MM.1S (cell line): ENCODE measurements at regions not wholly inside any gene's neighbourhood (a gene's known extent, or its start where the extent isn't known, plus 50 kb on each side); places are given as distances from the start of the nearest gene placed in this dataset.

ENCODE experiments used
- EZH2 ChIP-seq: fragments of 300-600 bp; sonication (generic); optimal IDR thresholded peaks from 2 replicates; pipeline ENCODE3; 2017; ENCODE audit warnings: low read depth, mild to moderate bottlenecking, antibody characterized with exemption, low read length, mixed read lengths
- EZH2phosphoT487 ChIP-seq: fragments of 300-600 bp; sonication (generic); IDR thresholded peaks from 2 replicates; pipeline ENCODE4 v1.6.1; 2018; ENCODE audit warnings: antibody characterized with exemption, low read length

GRCh38 chr15:26165546-26165945 is 302.4 kb upstream of the ATP10A start:
- no peak for TF ChIP-seq EZH2phosphoT487
- TF ChIP-seq EZH2, result no peak
